ENCODE measurements at regions not wholly inside any gene's neighbourhood (a gene's known extent, or its start where the extent isn't known, plus 50 kb on each side); places are given as distances from the start of the nearest gene placed in this dataset.

GRCh38 chr2:128702616-128703015 is 383.9 kb upstream of the HS6ST1 start:
- ChIA-PET CTCF (ENCODE audit: low intra/inter-chr PET ratio, low total read pairs) (no interaction called here), POLR2A (no interaction called here)
- no peaks in the 10 kb centered on the region for H4K20me1 ChIP-seq (ENCODE audit: insufficient read depth, low read length)
- FAIRE-seq (no peak), DNase-seq (ENCODE audit: low spot score) (no peak), ATAC-seq (no peak)
- intact Hi-C loops (cut with micrococcal nuclease; ENCODE audit: unreplicated experiment): no loop called here
- H3K4me1 ChIP-seq (ENCODE audit: insufficient read depth, low read length): no peaks in the 10 kb centered on the region
- BruUV-seq (replicated peaks): no TSS peak
- no peak overlapping the region for H3K9ac ChIP-seq (ENCODE audit: insufficient read depth, low read depth, low read length)
- 27% methylated on average over 1 of the region's 1 CpG for WGBS (ENCODE audit: low lambda C conversion rate)
- no peak overlapping the region for H3K27ac ChIP-seq (ENCODE audit: extremely low read length, insufficient read depth, low read length)
- no peak overlapping the region for H3K4me3 ChIP-seq (replicated peaks in 1 of 3; ENCODE audit: insufficient read depth in 1 of 3, low read depth in 2 of 3, low read length in 3 of 3)
- TF ChIP-seq SUZ12 (IDR thresholded peaks at IDR 0.05; ENCODE audit: low read depth, low read length): no peak
- TF ChIP-seq RAD51 (IDR thresholded peaks at IDR 0.05; ENCODE audit: borderline replicate concordance): no peak
- no peak for TF ChIP-seq SMAD9 (CRISPR knock-in tag; IDR thresholded peaks at IDR 0.05)
- no peak for TF ChIP-seq ZNF281 (CRISPR knock-in tag; IDR thresholded peaks at IDR 0.05; ENCODE audit: borderline replicate concordance)
- TF ChIP-seq ZSCAN5A (CRISPR knock-in tag; IDR thresholded peaks at IDR 0.05; ENCODE audit: borderline replicate concordance): no peak
- no peak for TF ChIP-seq HHEX (CRISPR knock-in tag; IDR thresholded peaks at IDR 0.05)
- TF ChIP-seq ZBTB40 (IDR thresholded peaks at IDR 0.05): no peak
- TF ChIP-seq ZBTB40 (CRISPR knock-in tag; IDR thresholded peaks at IDR 0.05): no peak
- TF ChIP-seq MED13 (CRISPR knock-in tag; IDR thresholded peaks at IDR 0.05): no peak
- no peak overlapping the region for H2AFZ ChIP-seq (ENCODE audit: low read length)
- no peaks in the 10 kb centered on the region for H3K36me3 ChIP-seq (replicated peaks in 1 of 2; ENCODE audit: control insufficient read depth in 1 of 2, insufficient read depth in 2 of 2, low read length in 2 of 2)
- no peak overlapping the region for H3K4me2 ChIP-seq (ENCODE audit: low read depth, low read length)
- H3K27me3 ChIP-seq (ENCODE audit: control insufficient read depth in 1 of 2, insufficient read depth in 2 of 2, low read length in 2 of 2): no peaks in the 10 kb centered on the region
- H3K79me2 ChIP-seq (ENCODE audit: insufficient read depth, low read length): no peaks in the 10 kb centered on the region
- in situ Hi-C loops (cut with HindIII; ENCODE audit: extremely low pct_ligation_motif_present, low pct_unique_long_range_greater_than_20kb): no loop called here
- peaks cover 19% of the 10 kb centered on the region; the same call in 1 of the 2 replicates for H3K9me3 ChIP-seq (ENCODE audit: low read length)
